Lung (tissue), 11 donors: ENCODE measurements at regions not wholly inside any gene's neighbourhood (a gene's known extent, or its start where the extent isn't known, plus 50 kb on each side); places are given as distances from the start of the nearest gene placed in this dataset.

Experiments used
- ATAC-seq: fragments of 200-7000 bp; cut with Tn5 transposase; one replicate; pipeline ENCODE4 v1.9.1; 2020; ENCODE audit warnings: moderate number of reproducible peaks; ENCODE audit not compliant: insufficient read depth, low FRiP score
- DNase-seq, 3 donors: peaks; one replicate each; pipeline ENCODE4 v3.0.0-alpha.2; 2013 to 2017
- H3K27ac ChIP-seq, 2 donors: one replicate each; pipeline ENCODE4 v1.5.1; 2013; ENCODE audit warnings: mild to moderate bottlenecking in 2 of 2, moderate library complexity in 2 of 2, control low read depth in 1 of 2, inconsistent platforms in 1 of 2, low read depth in 1 of 2, low read length in 1 of 2
- H3K27me3 ChIP-seq, 3 donors: one replicate each; pipeline ENCODE4 v1.5.1; 2013; ENCODE audit warnings: low read length in 2 of 3; ENCODE audit not compliant: control insufficient read depth in 3 of 3, insufficient read depth in 3 of 3
- H3K36me3 ChIP-seq, 4 donors: one replicate each; pipeline ENCODE4 v1.5.1; 2013; ENCODE audit warnings: low read length in 4 of 4, mild to moderate bottlenecking in 1 of 4, moderate library complexity in 1 of 4; ENCODE audit not compliant: control insufficient read depth in 4 of 4, insufficient read depth in 4 of 4
- H3K4me1 ChIP-seq, 5 donors: one replicate each; pipeline ENCODE4 v1.5.1; 2013; ENCODE audit warnings: low read length in 5 of 5, mild to moderate bottlenecking in 2 of 5, moderate library complexity in 1 of 5; ENCODE audit not compliant: control insufficient read depth in 5 of 5, insufficient read depth in 5 of 5
- H3K4me3 ChIP-seq: one replicate; pipeline ENCODE4 v1.5.1; 2013; ENCODE audit warnings: mild to moderate bottlenecking, control low read depth, moderate library complexity
- H3K9ac ChIP-seq, 2 donors: one replicate each; pipeline ENCODE4 v1.5.1; 2013; ENCODE audit warnings: low read length in 2 of 2, control low read depth in 1 of 2; ENCODE audit not compliant: insufficient read depth in 1 of 2
- H3K9me3 ChIP-seq, 4 donors: one replicate each; pipeline ENCODE4 v1.5.1; 2013; ENCODE audit warnings: low read length in 3 of 4, mild to moderate bottlenecking in 1 of 4, moderate library complexity in 1 of 4; ENCODE audit not compliant: control insufficient read depth in 4 of 4, insufficient read depth in 3 of 4
- CTCF ChIP-seq: IDR thresholded peaks from 2 replicates; pipeline ENCODE4 v1.5.1; 2012; ENCODE audit warnings: mild to moderate bottlenecking; ENCODE audit errors: control extremely low read depth, extremely low read depth
- WGBS, 2 donors: extraction: QIAGEN DNeasy Blood & Tissue Kit; methylation state at CpG; one replicate each; pipeline ENCODE4 v1.1.7; 2013; 5-methylcytosine and 5-hydroxymethylcytosine counted together
- donor health status: control.
- donor health status: control.
- donor health status: Bipolar disorder and iron deficiency.
- donor health status: healthy.
- donor health status: DM: yes; HTN: yes; CAD: no.

GRCh38 chr20:22929661-22930060, 105.5 kb upstream of the SSTR4 start:
- ATAC-seq (no peak), DNase-seq (peak in 2 of 3 donors; percentile 15 to 24)
- Histone ChIP-seq H3K4me1 (peaks cover 0 to 4% (median 0%) of the 10 kb centered on the region in 5 donors), H3K9ac (no peak overlapping the region), H3K27me3 (no peaks in the 10 kb centered on the region), H3K36me3 (no peaks in the 10 kb centered on the region), H3K27ac (no peak overlapping the region), H3K9me3 (no peaks in the 10 kb centered on the region), H3K4me3 (no peak overlapping the region)
- no peak for TF ChIP-seq CTCF
- WGBS, 2 donors: 77 to 78% methylated on average over 2 of the region's 2 CpGs

- H3K27ac ChIP-seq: no peak overlapping the region
- TF ChIP-seq CTCF: no peak
- no peak overlapping the region for H3K9ac ChIP-seq
- no peaks in the 10 kb centered on the region for H3K27me3 ChIP-seq
- H3K9me3 ChIP-seq: no peaks in the 10 kb centered on the region
- DNase-seq (no peak), ATAC-seq (no peak)
- no peak overlapping the region for H3K4me3 ChIP-seq
- no peaks in the 10 kb centered on the region for H3K36me3 ChIP-seq
- H3K4me1 ChIP-seq: no peaks in the 10 kb centered on the region
- 81 to 92% methylated on average over 7 of the region's 7 CpGs for WGBS, 2 donors
Observed at GRCh38 chr20:22931653-22932608, 103.2 kb upstream of the SSTR4 start.

- DNase-seq (no peak), ATAC-seq (no peak)
- no peak overlapping the region for H3K4me3 ChIP-seq
- H3K9me3 ChIP-seq: peaks cover 0 to 4% (median 0%) of the 10 kb centered on the region in 4 donors
- H3K27me3 ChIP-seq: no peaks in the 10 kb centered on the region
- 74 to 79% methylated on average over 3 of the region's 3 CpGs for WGBS, 2 donors
- no peak overlapping the region for H3K27ac ChIP-seq
- no peaks in the 10 kb centered on the region for H3K4me1 ChIP-seq
- H3K36me3 ChIP-seq: no peaks in the 10 kb centered on the region
- no peak overlapping the region for H3K9ac ChIP-seq
- no peak for TF ChIP-seq CTCF
Observed at GRCh38 chr20:22939181-22939580, 95.9 kb upstream of the SSTR4 start.
